ENCODE measurements at regions not wholly inside any gene's neighbourhood (a gene's known extent, or its start where the extent isn't known, plus 50 kb on each side); places are given as distances from the start of the nearest gene placed in this dataset.

- TF ChIP-seq, protein P1, sequence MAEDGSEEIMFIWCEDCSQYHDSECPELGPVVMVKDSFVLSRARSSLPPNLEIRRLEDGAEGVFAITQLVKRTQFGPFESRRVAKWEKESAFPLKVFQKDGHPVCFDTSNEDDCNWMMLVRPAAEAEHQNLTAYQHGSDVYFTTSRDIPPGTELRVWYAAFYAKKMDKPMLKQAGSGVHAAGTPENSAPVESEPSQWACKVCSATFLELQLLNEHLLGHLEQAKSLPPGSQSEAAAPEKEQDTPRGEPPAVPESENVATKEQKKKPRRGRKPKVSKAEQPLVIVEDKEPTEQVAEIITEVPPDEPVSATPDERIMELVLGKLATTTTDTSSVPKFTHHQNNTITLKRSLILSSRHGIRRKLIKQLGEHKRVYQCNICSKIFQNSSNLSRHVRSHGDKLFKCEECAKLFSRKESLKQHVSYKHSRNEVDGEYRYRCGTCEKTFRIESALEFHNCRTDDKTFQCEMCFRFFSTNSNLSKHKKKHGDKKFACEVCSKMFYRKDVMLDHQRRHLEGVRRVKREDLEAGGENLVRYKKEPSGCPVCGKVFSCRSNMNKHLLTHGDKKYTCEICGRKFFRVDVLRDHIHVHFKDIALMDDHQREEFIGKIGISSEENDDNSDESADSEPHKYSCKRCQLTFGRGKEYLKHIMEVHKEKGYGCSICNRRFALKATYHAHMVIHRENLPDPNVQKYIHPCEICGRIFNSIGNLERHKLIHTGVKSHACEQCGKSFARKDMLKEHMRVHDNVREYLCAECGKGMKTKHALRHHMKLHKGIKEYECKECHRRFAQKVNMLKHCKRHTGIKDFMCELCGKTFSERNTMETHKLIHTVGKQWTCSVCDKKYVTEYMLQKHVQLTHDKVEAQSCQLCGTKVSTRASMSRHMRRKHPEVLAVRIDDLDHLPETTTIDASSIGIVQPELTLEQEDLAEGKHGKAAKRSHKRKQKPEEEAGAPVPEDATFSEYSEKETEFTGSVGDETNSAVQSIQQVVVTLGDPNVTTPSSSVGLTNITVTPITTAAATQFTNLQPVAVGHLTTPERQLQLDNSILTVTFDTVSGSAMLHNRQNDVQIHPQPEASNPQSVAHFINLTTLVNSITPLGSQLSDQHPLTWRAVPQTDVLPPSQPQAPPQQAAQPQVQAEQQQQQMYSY (CRISPR knock-in tag; IDR thresholded peaks at IDR 0.05) = no peak
- no peak for TF ChIP-seq ZMAT4 (CRISPR knock-in tag; IDR thresholded peaks at IDR 0.05)
- TF ChIP-seq IRF2 (CRISPR knock-in tag; IDR thresholded peaks at IDR 0.05; ENCODE audit: borderline replicate concordance, low read depth) = no peak
- TF ChIP-seq, protein P2, sequence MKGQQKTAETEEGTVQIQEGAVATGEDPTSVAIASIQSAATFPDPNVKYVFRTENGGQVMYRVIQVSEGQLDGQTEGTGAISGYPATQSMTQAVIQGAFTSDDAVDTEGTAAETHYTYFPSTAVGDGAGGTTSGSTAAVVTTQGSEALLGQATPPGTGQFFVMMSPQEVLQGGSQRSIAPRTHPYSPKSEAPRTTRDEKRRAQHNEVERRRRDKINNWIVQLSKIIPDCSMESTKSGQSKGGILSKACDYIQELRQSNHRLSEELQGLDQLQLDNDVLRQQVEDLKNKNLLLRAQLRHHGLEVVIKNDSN (CRISPR knock-in tag; IDR thresholded peaks at IDR 0.05) = no peak
- TF ChIP-seq E2F5 (CRISPR knock-in tag; IDR thresholded peaks at IDR 0.05) = no peak
- TF ChIP-seq ZNF317 (CRISPR knock-in tag; IDR thresholded peaks at IDR 0.05; ENCODE audit: borderline replicate concordance, low read depth) = no peak
Measured at GRCh38 chr9:32899181-32899580, 102.2 kb downstream of the APTX start (continued).

- H3K27me3 Mint-ChIP-seq (ENCODE audit: low read depth) = no peaks in the 10 kb centered on the region; the same call in 1 of the 2 replicates
- ATAC-seq = no peak
- DNase-seq (ENCODE audit: low spot score) = no peak
- ChIA-PET CTCF (no interaction called here), POLR2A (no interaction called here)
- peaks cover 12% of the 10 kb centered on the region for H3K4me1 Mint-ChIP-seq
- TF ChIP-seq, protein P1 (CRISPR knock-in tag; IDR thresholded peaks at IDR 0.05) = no peak
- TF ChIP-seq FOXK1 (CRISPR knock-in tag; IDR thresholded peaks at IDR 0.05) (no peak), ZNF416 (CRISPR knock-in tag; IDR thresholded peaks at IDR 0.05) (no peak), FOXP1 (CRISPR knock-in tag; IDR thresholded peaks at IDR 0.05; ENCODE audit: borderline replicate concordance) (no peak), HMGA2 (CRISPR knock-in tag; IDR thresholded peaks at IDR 0.05) (no peak), CREM (CRISPR knock-in tag; IDR thresholded peaks at IDR 0.05) (no peak), ZNF281 (CRISPR knock-in tag; IDR thresholded peaks at IDR 0.05) (no peak)
- TF ChIP-seq, protein P3, sequence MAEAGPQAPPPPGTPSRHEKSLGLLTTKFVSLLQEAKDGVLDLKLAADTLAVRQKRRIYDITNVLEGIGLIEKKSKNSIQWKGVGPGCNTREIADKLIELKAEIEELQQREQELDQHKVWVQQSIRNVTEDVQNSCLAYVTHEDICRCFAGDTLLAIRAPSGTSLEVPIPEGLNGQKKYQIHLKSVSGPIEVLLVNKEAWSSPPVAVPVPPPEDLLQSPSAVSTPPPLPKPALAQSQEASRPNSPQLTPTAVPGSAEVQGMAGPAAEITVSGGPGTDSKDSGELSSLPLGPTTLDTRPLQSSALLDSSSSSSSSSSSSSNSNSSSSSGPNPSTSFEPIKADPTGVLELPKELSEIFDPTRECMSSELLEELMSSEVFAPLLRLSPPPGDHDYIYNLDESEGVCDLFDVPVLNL (CRISPR knock-in tag; IDR thresholded peaks at IDR 0.05; ENCODE audit: borderline replicate concordance, low read depth) = no peak
- TF ChIP-seq, protein P4, sequence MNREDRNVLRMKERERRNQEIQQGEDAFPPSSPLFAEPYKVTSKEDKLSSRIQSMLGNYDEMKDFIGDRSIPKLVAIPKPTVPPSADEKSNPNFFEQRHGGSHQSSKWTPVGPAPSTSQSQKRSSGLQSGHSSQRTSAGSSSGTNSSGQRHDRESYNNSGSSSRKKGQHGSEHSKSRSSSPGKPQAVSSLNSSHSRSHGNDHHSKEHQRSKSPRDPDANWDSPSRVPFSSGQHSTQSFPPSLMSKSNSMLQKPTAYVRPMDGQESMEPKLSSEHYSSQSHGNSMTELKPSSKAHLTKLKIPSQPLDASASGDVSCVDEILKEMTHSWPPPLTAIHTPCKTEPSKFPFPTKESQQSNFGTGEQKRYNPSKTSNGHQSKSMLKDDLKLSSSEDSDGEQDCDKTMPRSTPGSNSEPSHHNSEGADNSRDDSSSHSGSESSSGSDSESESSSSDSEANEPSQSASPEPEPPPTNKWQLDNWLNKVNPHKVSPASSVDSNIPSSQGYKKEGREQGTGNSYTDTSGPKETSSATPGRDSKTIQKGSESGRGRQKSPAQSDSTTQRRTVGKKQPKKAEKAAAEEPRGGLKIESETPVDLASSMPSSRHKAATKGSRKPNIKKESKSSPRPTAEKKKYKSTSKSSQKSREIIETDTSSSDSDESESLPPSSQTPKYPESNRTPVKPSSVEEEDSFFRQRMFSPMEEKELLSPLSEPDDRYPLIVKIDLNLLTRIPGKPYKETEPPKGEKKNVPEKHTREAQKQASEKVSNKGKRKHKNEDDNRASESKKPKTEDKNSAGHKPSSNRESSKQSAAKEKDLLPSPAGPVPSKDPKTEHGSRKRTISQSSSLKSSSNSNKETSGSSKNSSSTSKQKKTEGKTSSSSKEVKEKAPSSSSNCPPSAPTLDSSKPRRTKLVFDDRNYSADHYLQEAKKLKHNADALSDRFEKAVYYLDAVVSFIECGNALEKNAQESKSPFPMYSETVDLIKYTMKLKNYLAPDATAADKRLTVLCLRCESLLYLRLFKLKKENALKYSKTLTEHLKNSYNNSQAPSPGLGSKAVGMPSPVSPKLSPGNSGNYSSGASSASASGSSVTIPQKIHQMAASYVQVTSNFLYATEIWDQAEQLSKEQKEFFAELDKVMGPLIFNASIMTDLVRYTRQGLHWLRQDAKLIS (CRISPR knock-in tag; IDR thresholded peaks at IDR 0.05; ENCODE audit: borderline replicate concordance) = no peak
- H3K27ac Mint-ChIP-seq = no peak overlapping the region
- no peak overlapping the region for H3K4me3 Mint-ChIP-seq
- no peaks in the 10 kb centered on the region for H3K36me3 Mint-ChIP-seq
- peaks cover 26% of the 10 kb centered on the region for H3K9me3 Mint-ChIP-seq
Measured at GRCh38 chr9:32899761-32900160, 101.7 kb downstream of the APTX start.

Data from WTC11 (cell line).